HAP-1 (cell line): ENCODE measurements at regions not wholly inside any gene's neighbourhood (a gene's known extent, or its start where the extent isn't known, plus 50 kb on each side); places are given as distances from the start of the nearest gene placed in this dataset.
A peak's percentile ranks its signal among the peaks of the same experiment; 100 is the strongest.

Experiments
- DNase-seq, 2 experiments: peaks; one replicate each; pipeline ENCODE4 v3.0.0-alpha.2; 2016 to 2020; ENCODE audit warnings: low spot score in 2 of 2
- H3K27me3 ChIP-seq: fragments of 250-450 bp; sonication (Bioruptor Pico); 2 replicates; pipeline ENCODE4 v1.5.1; 2020; ENCODE audit warnings: low read depth, mild to moderate bottlenecking, moderate library complexity
- H3K36me3 ChIP-seq: fragments of 250-450 bp; sonication (Bioruptor Pico); replicated peaks from 2 replicates; pipeline ENCODE4 v1.5.1; 2020; ENCODE audit warnings: mild to moderate bottlenecking
- H3K4me1 ChIP-seq: fragments of 250-450 bp; sonication (Bioruptor Pico); 2 replicates; pipeline ENCODE4 v1.5.1; 2020; ENCODE audit warnings: mild to moderate bottlenecking
- H3K4me3 ChIP-seq: fragments of 250-450 bp; sonication (Bioruptor Pico); 2 replicates; pipeline ENCODE4 v1.5.1; 2020; ENCODE audit warnings: mild to moderate bottlenecking, moderate library complexity
- H3K9me3 ChIP-seq: fragments of 250-450 bp; sonication (Bioruptor Pico); 2 replicates; pipeline ENCODE4 v1.5.1; 2020; ENCODE audit warnings: mild to moderate bottlenecking, moderate library complexity
- in situ Hi-C: fragments of 300-500 bp; cut with MboI; formaldehyde crosslinking; loops from 3 replicates; pipeline ENCODE4 v1.14.3; 2020; ENCODE audit warnings: low sequenced_read_pairs, inconsistent platforms, mixed read lengths

DNA sequence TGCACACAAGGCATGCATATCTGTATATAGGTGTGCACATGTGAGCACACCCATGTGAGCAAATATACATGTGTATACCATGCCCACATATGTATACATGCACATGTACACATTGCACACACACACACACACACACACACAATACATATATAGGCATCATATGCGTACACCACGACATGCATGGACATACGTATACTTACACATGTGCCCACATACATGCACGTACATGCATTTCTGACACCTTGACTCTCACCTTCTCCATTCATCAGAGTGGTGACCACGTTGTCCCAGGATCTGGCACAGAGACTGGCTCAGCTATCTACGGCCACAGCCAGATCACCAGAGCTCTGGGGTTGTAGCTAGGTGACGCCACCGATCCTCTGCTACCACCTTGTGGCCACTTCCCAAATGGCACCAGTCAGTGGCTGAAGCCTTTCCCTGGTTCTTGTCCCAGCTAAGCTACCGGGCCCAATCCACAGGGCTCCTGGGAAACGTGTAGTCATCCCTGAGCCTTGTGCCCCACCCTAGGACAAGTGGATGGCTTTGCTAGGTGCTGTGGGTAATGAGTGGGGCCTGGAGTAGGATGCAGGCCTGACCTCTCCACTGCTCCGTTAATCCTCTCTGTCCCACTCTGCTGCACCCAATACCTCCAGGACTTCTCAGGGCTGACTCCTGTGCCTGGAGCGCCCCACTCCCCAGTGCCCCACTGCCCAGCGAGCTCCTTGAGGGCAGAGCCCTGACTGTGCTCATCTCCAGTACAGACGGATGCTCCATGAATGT is 194.4 kb downstream of the RGS3 start:
- Histone ChIP-seq H3K9me3 (no peaks in the 10 kb centered on the region), H3K4me3 (no peak overlapping the region), H3K4me1 (no peaks in the 10 kb centered on the region), H3K27me3 (peaks cover 14% of the 10 kb centered on the region), H3K36me3 (no peaks in the 10 kb centered on the region)
- in situ Hi-C loops, result loop anchor here (5.0 kb wide), 3 partner anchors 66 to 386 kb away; no protein-coding TSS in a partner anchor
- DNase-seq, result peak; percentile 72 to 89

DNA sequence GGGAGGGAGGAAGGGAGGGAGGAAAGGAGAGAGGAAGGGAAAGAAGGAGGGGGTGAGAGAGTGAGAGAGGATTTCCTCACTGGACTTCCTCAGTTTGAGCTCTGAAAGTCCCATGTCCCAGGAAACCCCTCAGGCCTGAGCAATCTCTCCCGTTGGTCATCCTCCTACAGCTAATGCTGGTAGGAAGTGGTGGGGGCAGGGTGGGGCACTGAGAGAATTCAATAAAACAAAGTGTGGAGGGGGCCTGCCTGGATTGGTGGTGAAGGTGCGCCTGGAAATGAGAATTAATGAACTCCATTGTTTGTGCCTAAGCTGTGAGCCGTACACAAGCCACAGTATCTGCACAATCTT is 195.0 kb downstream of the RGS3 start:
- Histone ChIP-seq H3K4me1 (no peaks in the 10 kb centered on the region), H3K9me3 (no peaks in the 10 kb centered on the region), H3K27me3 (peaks cover 14% of the 10 kb centered on the region), H3K4me3 (no peak overlapping the region), H3K36me3 (no peaks in the 10 kb centered on the region)
- in situ Hi-C loops, result loop anchor here (5.0 kb wide), 3 partner anchors 66 to 386 kb away; no protein-coding TSS in a partner anchor
- DNase-seq, result no peak

- Histone ChIP-seq H3K36me3 (no peaks in the 10 kb centered on the region), H3K4me3 (no peak overlapping the region), H3K4me1 (no peaks in the 10 kb centered on the region), H3K27me3 (peaks cover 14% of the 10 kb centered on the region), H3K9me3 (no peaks in the 10 kb centered on the region)
- in situ Hi-C loops, result loop anchor here (5.0 kb wide), 3 partner anchors 67 to 387 kb away; no protein-coding TSS in a partner anchor
- DNase-seq, result no peak
Measured at GRCh38 chr9:113659039-113659438, 195.5 kb downstream of the RGS3 start.

DNA sequence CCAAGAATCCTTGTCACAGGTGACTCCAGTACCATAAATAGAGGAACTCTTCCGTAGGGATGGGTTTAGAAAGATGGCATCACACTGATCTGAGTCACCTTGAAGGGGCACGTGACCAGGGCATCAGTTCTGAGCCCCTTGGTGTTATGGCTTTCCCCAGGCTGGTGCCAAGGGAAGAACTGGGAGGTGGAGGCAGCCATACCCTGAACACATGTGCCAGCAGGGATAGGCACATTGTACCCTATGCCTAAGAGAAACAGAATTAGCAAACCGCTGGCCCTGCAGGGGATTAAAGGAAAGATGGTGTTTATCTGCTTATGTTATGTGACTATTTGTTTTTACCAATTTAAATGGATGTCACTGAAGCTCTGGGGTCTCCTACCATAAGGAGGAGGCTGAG is 196.2 kb downstream of the RGS3 start:
- DNase-seq, result no peak
- no peaks in the 10 kb centered on the region for H3K4me1 ChIP-seq
- H3K9me3 ChIP-seq, result no peaks in the 10 kb centered on the region
- in situ Hi-C loops, result loop anchor here (5.0 kb wide), 3 partner anchors 67 to 387 kb away; no protein-coding TSS in a partner anchor
- H3K4me3 ChIP-seq, result no peak overlapping the region
- H3K36me3 ChIP-seq, result no peaks in the 10 kb centered on the region
- peaks cover 14% of the 10 kb centered on the region for H3K27me3 ChIP-seq

DNA sequence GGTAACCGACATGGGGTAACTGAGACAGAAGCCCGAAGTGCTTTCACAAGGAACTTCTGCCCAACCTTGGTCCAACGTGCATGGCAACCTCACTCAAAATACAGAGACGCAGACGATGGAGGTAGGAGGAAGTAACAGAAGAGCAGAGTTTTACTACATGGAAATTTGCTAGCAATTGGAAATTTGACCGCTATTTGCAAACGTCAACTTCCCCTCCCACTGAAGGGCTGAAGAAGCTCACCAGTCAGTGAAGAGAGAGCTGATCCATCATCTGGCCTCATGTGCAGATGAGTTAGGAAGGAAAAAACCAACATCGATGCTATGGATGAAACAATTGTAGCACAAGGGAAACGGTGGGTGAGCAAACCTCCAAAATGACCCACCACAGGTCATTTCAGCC is 196.7 kb downstream of the RGS3 start:
- Histone ChIP-seq H3K4me1 (no peaks in the 10 kb centered on the region), H3K9me3 (no peaks in the 10 kb centered on the region), H3K4me3 (no peak overlapping the region), H3K36me3 (no peaks in the 10 kb centered on the region), H3K27me3 (peaks cover 14% of the 10 kb centered on the region)
- DNase-seq, result no peak
- in situ Hi-C loops, result no loop called here

DNA sequence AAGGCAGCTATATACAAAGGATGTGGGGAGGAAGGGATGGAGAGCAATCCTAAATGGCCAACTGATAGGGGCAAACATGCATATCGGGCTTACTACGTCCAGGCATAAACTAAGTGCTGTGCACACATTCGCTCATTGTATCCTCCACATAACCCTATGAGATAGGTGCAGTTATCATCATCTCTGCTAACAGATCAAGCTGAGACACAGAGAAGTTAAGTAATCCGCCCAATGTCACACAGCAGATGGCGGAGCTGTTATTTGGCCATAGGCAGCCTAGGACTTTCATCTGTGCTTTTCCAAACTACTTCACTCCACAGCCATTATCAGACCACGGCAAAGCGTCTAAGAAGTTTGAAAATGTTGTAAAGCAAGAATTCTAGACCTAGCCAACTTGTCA is 197.5 kb downstream of the RGS3 start:
- H3K36me3 ChIP-seq, result no peaks in the 10 kb centered on the region
- DNase-seq, result no peak
- H3K9me3 ChIP-seq, result no peaks in the 10 kb centered on the region
- in situ Hi-C loops, result no loop called here
- no peaks in the 10 kb centered on the region for H3K4me1 ChIP-seq
- peaks cover 14% of the 10 kb centered on the region for H3K27me3 ChIP-seq
- no peak overlapping the region for H3K4me3 ChIP-seq

DNA sequence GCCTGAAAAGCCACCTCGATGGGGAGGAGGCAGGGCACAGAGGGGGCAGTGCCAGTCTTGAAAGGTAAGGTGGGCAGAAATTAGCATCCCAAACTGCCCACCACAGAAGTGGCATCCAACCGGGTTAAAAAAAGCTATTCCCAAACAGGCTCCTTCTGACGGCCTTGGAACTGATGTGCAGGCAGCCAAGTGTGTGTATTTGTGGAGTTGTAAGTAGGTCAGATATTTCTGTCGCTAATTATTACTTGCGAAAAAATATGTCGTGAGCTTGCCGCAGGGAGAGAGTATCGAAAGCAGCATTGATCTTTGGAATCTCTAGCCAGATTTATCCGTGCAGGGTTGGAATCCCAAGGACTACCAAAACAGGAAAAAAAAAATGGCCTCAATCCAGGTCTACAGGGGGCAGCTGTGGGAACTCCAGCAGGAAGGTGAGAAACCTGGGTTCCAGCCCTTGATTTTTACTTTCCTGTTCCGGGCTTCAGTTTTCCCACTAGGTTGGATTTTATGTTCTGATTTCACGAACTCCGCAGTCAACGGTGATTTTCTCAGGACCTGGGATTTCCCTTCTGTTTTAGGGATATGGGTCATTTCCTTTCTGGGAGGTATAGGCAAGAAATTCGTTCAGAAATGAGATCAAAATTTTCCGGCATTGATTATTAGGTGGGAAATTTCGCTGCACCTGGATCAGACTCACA is 200.8 kb downstream of the RGS3 start:
- Histone ChIP-seq H3K27me3 (peaks cover 13% of the 10 kb centered on the region), H3K4me1 (no peaks in the 10 kb centered on the region), H3K9me3 (no peaks in the 10 kb centered on the region), H3K4me3 (no peak overlapping the region), H3K36me3 (no peaks in the 10 kb centered on the region)
- in situ Hi-C loops, result no loop called here
- no peak for DNase-seq

DNA sequence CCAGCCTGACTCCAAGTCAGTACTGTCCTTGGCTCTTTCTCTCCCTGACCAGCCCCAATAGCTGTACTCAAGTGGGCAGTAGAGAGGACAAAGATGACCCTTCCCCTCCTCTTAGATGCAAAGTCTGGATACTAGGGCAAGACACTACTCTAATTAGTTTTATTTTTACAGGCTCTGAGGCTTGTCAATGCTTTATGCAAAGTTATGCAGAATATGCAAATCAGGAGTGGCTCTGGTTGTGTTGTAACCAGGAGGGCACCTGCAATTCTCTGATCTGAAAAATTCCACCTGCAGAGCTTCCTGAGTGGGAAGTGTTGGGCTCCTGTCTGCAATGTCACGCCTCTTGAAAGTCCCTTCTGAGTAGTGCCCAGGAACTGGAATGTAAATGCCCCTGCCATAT is 201.5 kb downstream of the RGS3 start:
- DNase-seq, result no peak
- in situ Hi-C loops, result no loop called here

DNA sequence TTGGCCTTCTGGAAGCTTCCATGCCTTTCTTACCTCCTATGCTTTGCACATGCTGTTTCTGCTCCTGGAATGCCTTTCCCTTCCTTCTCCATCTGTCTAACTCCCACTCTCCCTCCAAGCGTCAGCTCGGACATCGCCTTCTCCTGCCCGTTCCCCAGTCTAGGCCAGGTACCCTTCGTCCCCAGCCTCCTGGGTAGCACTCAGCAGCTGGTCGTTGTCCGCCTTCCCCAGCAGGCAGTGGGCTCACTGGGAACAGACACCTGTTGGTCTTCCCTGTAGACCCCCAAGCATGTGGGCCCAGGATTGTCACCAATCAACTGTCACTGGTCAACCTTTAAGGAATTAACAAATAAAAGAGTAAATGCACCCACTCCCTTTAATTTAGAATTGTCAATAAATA is 202.2 kb downstream of the RGS3 start:
- Histone ChIP-seq H3K9me3 (no peaks in the 10 kb centered on the region), H3K36me3 (no peaks in the 10 kb centered on the region), H3K4me1 (no peaks in the 10 kb centered on the region), H3K4me3 (no peak overlapping the region), H3K27me3 (peaks cover under 1% of the 10 kb centered on the region; the same call in 1 of the 2 replicates)
- in situ Hi-C loops, result no loop called here
- DNase-seq, result no peak

More for the DNA sequence above, 201.5 kb downstream of the RGS3 start:
- H3K9me3 ChIP-seq, result no peaks in the 10 kb centered on the region
- H3K36me3 ChIP-seq, result no peaks in the 10 kb centered on the region
- no peaks in the 10 kb centered on the region for H3K4me1 ChIP-seq
- peaks cover 5% of the 10 kb centered on the region for H3K27me3 ChIP-seq
- H3K4me3 ChIP-seq, result no peak overlapping the region

- in situ Hi-C loops, result no loop called here
Measured at GRCh38 chr9:113668061-113668460, 204.5 kb downstream of the RGS3 start.

DNA sequence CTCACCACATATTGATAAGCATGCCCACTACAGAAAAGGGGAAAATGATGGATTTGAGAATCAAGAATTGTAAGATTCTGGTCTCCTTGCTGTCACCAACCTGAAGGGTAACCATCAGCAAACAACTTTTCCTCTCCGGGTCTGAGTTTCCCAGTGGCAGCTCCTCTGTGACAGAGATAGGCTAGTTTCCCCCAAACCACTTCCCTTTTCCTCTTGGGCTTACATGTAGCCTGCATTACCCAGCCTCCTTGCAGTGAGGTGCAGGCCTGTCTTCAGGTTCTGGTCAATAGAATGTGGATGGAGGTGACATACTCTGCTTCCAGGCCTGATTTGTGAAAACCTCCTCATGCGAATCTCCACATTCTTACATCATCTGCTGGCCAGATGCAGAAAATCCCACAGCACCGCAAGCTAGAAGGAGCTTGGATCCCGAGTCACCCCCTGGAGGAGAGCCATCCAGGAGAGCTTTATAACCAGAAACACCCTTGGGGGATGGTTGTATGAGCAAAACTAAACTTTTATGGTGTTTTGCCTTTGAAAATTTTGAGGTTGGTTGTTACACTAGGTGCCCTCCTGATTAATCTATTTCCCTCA is 206.1 kb downstream of the RGS3 start:
- H3K4me1 ChIP-seq, result no peaks in the 10 kb centered on the region
- peaks cover 12% of the 10 kb centered on the region for H3K27me3 ChIP-seq
- H3K9me3 ChIP-seq, result no peaks in the 10 kb centered on the region
- H3K36me3 ChIP-seq, result no peaks in the 10 kb centered on the region
- DNase-seq, result no peak
- in situ Hi-C loops, result no loop called here
- H3K4me3 ChIP-seq, result no peak overlapping the region

More at GRCh38 chr9:113668061-113668460, 204.5 kb downstream of the RGS3 start:
- DNase-seq, result no peak
- Histone ChIP-seq H3K27me3 (no peaks in the 10 kb centered on the region; the same call in none of the 2 replicates), H3K4me1 (no peaks in the 10 kb centered on the region), H3K4me3 (no peak overlapping the region), H3K9me3 (no peaks in the 10 kb centered on the region), H3K36me3 (no peaks in the 10 kb centered on the region)

DNA sequence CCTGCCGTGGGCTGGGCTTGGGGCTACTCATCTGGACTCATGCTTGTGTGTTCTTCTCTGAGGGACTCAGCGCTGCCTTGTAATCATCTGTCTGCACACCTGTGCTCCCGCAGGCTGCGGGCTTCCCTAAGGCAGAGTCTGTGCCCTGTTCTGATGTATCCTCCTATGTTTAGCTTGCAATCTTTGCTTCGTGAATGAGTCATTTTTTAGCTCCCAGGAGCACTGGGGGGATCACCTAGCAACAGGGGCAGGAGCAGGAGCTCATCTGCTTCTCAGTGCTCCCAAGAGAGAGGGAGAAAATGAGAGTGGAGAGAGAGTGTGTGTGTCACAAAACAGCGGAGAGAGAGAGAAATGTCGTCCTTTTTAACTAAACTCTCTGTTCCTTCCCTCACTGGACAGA is 202.4 kb upstream of the ZNF618 start:
- in situ Hi-C loops, result no loop called here
- no peak for DNase-seq

DNA sequence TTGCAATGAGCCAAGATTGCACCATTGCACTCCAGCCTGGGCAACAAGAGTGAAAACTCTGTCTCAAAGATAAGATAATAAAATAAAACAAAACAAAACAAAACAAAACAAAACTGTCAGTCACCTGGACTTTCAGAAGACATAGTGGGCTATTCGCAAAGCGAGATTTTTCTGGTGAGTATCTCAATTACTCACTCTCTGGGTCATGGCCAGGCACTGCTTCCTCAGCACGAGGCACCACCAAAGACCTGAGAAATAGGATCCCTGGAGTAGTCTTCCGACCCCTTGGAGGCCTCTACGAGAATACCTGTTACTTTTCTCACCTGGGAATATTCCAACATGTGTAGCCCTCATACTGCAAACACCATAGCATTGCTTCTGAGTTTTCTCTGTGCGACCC is 201.7 kb upstream of the ZNF618 start:
- peaks cover 41% of the 10 kb centered on the region for H3K27me3 ChIP-seq

More for the DNA sequence above, 202.4 kb upstream of the ZNF618 start:
- Histone ChIP-seq H3K9me3 (no peaks in the 10 kb centered on the region), H3K4me1 (no peaks in the 10 kb centered on the region), H3K36me3 (no peaks in the 10 kb centered on the region), H3K4me3 (no peak overlapping the region), H3K27me3 (peaks cover 41% of the 10 kb centered on the region)

GRCh38 chr9:113675475-113675941 is 200.6 kb upstream of the ZNF618 start:
- Histone ChIP-seq H3K4me3 (no peak overlapping the region), H3K27me3 (peaks cover 41% of the 10 kb centered on the region), H3K9me3 (no peaks in the 10 kb centered on the region), H3K4me1 (no peaks in the 10 kb centered on the region), H3K36me3 (no peaks in the 10 kb centered on the region)
- no peak for DNase-seq
- in situ Hi-C loops, result no loop called here

More for the DNA sequence above, 201.7 kb upstream of the ZNF618 start:
- no peaks in the 10 kb centered on the region for H3K9me3 ChIP-seq
- no peak overlapping the region for H3K4me3 ChIP-seq
- H3K36me3 ChIP-seq, result no peaks in the 10 kb centered on the region
- in situ Hi-C loops, result no loop called here
- no peak for DNase-seq
- H3K4me1 ChIP-seq, result no peaks in the 10 kb centered on the region
